Gastroesophageal sphincter (tissue), 3 donors: ENCODE measurements at regions not wholly inside any gene's neighbourhood (a gene's known extent, or its start where the extent isn't known, plus 50 kb on each side); places are given as distances from the start of the nearest gene placed in this dataset.

Experiments
- EP300 ChIP-seq: sonication (generic); formaldehyde crosslinking; IDR thresholded peaks from one replicate; pipeline ENCODE4 v1.6.1; 2017; ENCODE audit warnings: antibody characterized with exemption, mild to moderate bottlenecking
- TF ChIP-seq, protein P1 (sequence below), 4 experiments: fragments of 200-600 bp in 2 of 4; fragments of 450-650 bp in 2 of 4; sonication (generic) in 1 of 4; IDR thresholded peaks; one replicate each; pipeline ENCODE4 v1.5.1; 2017 to 2019; ENCODE audit warnings: antibody characterized with exemption in 4 of 4, mild to moderate bottlenecking in 2 of 4, moderate library complexity in 2 of 4

DNA sequence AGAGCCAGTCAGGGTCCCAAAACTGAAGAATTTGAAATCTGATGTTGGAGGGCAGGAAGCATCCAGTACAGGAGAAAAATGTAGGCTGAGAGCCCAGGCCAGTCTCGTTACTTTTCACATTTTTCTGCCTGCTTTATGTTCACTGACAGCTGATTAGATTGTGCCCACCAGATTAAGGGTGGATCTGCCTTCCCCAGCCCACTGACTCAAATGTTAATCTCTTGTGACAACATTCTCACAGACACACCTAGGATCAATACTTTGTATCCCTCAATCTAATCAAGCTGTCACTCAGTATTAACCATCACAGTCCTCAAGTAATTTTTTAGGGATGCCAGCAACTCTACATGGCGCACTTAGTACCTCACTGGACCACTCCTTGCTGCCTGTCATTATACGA is 1345.3 kb downstream of the FAM181B start:
- TF ChIP-seq, protein P1, sequence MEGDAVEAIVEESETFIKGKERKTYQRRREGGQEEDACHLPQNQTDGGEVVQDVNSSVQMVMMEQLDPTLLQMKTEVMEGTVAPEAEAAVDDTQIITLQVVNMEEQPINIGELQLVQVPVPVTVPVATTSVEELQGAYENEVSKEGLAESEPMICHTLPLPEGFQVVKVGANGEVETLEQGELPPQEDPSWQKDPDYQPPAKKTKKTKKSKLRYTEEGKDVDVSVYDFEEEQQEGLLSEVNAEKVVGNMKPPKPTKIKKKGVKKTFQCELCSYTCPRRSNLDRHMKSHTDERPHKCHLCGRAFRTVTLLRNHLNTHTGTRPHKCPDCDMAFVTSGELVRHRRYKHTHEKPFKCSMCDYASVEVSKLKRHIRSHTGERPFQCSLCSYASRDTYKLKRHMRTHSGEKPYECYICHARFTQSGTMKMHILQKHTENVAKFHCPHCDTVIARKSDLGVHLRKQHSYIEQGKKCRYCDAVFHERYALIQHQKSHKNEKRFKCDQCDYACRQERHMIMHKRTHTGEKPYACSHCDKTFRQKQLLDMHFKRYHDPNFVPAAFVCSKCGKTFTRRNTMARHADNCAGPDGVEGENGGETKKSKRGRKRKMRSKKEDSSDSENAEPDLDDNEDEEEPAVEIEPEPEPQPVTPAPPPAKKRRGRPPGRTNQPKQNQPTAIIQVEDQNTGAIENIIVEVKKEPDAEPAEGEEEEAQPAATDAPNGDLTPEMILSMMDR (IDR thresholded peaks at IDR 0.05): no peak
- TF ChIP-seq EP300: no peak
